ENCODE measurements at regions not wholly inside any gene's neighbourhood (a gene's known extent, or its start where the extent isn't known, plus 50 kb on each side); places are given as distances from the start of the nearest gene placed in this dataset.
"Not testable (repeated sequence)": the region's sequence is repeated elsewhere in the genome, so short reads cannot be mapped to it uniquely, and the experiment has no call there.

GRCh38 chr16:86836503-86837129 lies 258.3 kb downstream of the FOXL1 start:
- ATAC-seq, result no peak

GRCh38 chr16:86843812-86844211 lies 265.5 kb downstream of the FOXL1 start:
- no peak for ATAC-seq

GRCh38 chr16:86844695-86845094 lies 266.3 kb downstream of the FOXL1 start:
- no peak for ATAC-seq

- no peak for ATAC-seq
Measured at GRCh38 chr16:86846136-86846535, 267.8 kb downstream of the FOXL1 start.

GRCh38 chr16:86848821-86849220 lies 270.5 kb downstream of the FOXL1 start:
- ATAC-seq, result no peak

GRCh38 chr16:86850670-86851069 lies 272.3 kb downstream of the FOXL1 start:
- no peak for ATAC-seq

GRCh38 chr16:86852135-86852534 lies 273.8 kb downstream of the FOXL1 start:
- ATAC-seq, result no peak

GRCh38 chr16:86854058-86854621 lies 275.8 kb downstream of the FOXL1 start:
- ATAC-seq, result no peak

GRCh38 chr16:86854626-86855294 lies 276.4 kb downstream of the FOXL1 start:
- no peak for ATAC-seq

GRCh38 chr16:86856946-86857586 lies 278.7 kb downstream of the FOXL1 start:
- ATAC-seq, result no peak

GRCh38 chr16:86857807-86858206 lies 279.5 kb downstream of the FOXL1 start:
- no peak for ATAC-seq

GRCh38 chr16:86858501-86858900 lies 280.2 kb downstream of the FOXL1 start:
- no peak for ATAC-seq

- ATAC-seq, result not testable (repeated sequence)
Measured at GRCh38 chr16:86861270-86861858, 283.0 kb downstream of the FOXL1 start.

- ATAC-seq, result no peak
Measured at GRCh38 chr16:86862595-86863280, 284.4 kb downstream of the FOXL1 start.

GRCh38 chr16:86863609-86864008 lies 285.3 kb downstream of the FOXL1 start:
- no peak for ATAC-seq

GRCh38 chr16:86864586-86864985 lies 286.2 kb downstream of the FOXL1 start:
- ATAC-seq, result no peak

- no peak for ATAC-seq
Measured at GRCh38 chr16:86865851-86866662, 287.7 kb downstream of the FOXL1 start.

GRCh38 chr16:86866986-86867722 lies 288.8 kb downstream of the FOXL1 start:
- ATAC-seq, result no peak

- no peak for ATAC-seq
Measured at GRCh38 chr16:86868070-86868469, 289.7 kb downstream of the FOXL1 start.

GRCh38 chr16:86868786-86869185 lies 290.4 kb downstream of the FOXL1 start:
- ATAC-seq, result no peak
